ENCODE measurements at regions not wholly inside any gene's neighbourhood (a gene's known extent, or its start where the extent isn't known, plus 50 kb on each side); places are given as distances from the start of the nearest gene placed in this dataset.

- TF ChIP-seq EZH2 (IDR thresholded peaks at IDR 0.05), result no peak
- TF ChIP-seq POLR2AphosphoS5 (IDR thresholded peaks at IDR 0.05; ENCODE audit: borderline replicate concordance, low read depth, low read length), result no peak
- no peak for TF ChIP-seq FOXP2 (optimal IDR thresholded peaks at IDR 0.05; ENCODE audit: control extremely low read depth, extremely low read length, insufficient read depth)
Observed at GRCh38 chr5:85428426-85428934, 1043.8 kb upstream of the EDIL3 start.
